NOMO-1 treated with DMSO at 0.1 percent for 48 hours (cell line): ENCODE measurements at regions not wholly inside any gene's neighbourhood (a gene's known extent, or its start where the extent isn't known, plus 50 kb on each side); places are given as distances from the start of the nearest gene placed in this dataset.

ENCODE experiments used
- DNase-seq: peaks from one replicate; lab custom pipeline; 2025; ENCODE audit not compliant: unreplicated experiment; lab: John Stamatoyannopoulos, UW

DNA sequence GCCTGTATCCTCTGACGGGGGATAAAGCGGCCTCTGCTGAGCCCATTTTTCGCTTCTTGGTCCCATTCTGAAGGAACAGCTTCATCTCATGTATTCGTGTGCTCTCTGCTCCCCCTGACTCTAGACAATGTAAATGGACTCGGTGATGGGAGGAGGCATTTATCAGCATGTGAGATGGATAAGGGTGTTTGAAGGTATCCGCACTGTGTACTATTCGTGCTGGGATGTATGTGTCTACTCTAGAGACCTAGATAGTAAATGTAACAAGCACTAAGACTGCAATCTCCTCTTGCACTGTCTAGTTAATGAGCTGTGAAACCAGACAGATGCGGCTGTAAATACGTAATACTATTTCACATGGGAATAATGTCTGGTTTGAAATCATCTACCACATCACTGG lies 134.6 kb upstream of the ARGLU1 start:
- no peak for DNase-seq

DNA sequence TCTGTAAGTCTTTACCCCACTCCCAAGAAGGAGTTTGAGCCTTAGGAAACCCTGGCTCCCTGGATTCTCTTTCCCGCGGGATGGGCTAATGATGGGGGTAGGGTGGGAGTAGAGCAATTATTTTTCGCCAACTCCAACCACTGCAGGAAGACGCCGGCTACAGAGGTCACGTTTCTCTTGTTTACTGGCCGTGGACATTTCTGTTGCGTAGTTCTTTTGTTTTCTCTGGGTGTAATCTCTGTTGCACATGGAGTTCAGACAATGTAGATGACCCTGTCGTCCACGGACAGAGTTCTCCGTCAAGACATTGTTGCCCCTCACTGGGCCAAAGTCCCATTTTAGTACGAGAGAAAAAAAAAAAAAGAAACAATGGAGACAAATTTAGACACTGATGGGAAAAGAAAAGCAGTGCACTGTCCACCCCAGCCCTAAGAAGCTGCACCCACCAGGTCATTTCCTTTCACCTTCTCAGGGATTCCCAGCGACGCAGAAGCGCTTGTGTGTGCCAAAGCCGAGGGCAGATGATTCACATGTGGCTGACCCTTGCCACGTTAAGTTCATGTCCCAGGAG lies 133.9 kb upstream of the ARGLU1 start:
- DNase-seq: no peak

DNA sequence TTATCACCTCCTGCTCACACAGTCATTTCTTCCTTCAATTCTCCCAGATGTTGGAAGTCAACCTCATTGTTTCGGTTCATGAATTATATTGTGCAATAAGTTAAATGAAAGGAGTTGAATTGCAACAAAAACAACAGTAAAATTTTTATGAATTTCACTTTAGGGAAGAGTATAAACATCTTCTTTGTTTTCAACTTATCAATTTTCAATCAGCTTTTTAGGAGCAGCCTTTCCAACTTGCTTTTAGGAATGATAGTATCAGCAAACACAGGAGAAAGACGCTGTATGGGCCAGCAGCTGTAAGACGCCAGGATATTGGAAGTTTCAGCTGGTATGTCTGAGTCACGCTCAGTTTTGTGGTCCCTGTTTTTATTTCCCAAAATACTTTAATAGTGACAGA lies 132.5 kb upstream of the ARGLU1 start:
- no peak for DNase-seq

DNA sequence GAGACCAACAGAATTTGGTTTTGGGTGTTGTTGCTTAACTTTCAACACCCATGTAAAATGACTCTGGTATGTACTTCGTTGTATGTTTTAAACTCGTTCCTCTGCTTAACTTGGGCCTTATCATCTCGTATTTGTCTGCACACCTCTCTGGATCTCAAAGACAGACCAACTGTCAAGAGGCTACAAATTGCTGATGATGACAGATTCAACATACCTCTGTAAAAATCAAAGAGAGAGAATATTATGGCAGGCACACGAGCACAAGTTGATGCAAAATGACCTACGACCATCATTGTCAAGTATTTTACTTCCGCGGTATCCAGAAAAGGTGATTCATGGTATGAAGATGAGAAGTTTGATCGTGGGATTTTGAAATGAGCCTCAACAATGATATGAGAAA lies 132.1 kb upstream of the ARGLU1 start:
- DNase-seq: no peak

DNA sequence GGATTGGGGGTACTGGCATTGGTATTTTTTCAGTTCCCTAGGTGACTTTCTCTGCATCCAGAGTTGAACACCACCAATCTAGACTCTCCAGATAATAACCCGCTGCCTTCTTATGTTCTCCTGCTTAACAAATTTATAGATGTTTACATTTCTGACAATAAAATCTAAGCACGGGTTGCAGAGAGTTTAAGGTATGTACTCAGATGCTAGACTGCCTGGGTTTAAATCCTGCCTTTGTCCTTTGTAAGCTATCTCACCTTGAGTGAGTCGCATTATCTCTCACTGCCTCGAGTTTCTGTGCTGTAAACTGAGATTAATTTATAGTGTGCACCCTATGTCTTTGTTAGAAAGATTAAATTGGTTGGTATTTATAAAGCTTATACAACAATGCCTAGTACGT lies 131.4 kb upstream of the ARGLU1 start:
- DNase-seq: no peak

DNA sequence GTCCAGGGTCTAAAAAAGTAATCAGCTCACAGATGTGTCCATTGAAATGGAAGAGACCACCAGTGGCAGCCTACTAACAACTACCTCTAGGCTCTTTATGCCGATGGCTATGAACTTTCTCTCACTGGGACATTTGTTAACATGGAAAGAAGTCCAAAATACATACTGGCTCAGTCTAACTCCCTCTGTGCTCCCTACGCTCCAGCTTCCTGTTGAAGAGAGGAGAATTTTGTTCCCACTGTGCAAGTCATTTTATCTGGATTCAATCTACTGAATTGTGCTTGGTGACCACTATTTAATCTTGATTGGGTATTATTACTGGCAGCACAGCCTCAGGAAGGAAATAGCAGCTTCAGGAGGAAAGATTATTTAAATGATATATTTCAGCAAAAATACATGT lies 128.8 kb upstream of the ARGLU1 start:
- DNase-seq: no peak

DNA sequence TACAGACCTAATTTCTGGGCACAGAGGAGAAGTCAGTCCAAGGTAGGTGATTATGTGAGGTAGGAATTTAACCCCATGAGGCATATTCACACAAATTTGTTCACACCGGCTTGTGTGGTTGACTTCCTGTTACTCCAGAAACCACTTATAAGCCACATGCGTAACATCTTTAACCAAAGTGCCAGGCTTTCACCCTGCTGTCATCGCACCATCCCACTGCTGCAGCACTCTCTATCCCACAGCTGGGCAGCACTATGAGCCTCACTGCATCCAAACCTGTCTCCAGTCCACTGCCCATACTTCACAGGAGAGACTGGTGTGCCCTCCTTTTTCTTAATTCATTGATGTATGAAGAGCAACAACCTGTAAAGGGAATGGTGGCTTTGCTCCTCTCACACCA lies 128.2 kb upstream of the ARGLU1 start:
- DNase-seq: no peak

DNA sequence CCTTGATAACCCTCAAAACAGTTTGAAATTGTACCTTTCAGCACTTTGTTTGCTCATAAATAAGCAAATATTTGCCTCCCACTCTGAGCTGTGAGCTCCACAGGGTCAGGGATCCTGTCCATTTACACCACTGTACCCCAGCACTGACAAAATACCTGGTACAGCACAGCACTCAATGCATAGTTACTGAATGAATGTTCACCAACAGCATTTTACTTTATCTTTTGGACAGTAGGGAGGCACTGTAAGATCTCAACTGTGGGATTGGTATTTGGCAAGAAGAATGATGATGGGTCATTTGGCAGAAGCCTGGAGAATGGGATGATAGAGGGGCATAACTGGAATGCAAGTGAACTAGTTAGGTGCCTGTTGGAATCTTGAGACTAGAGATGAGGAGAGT lies 127.2 kb upstream of the ARGLU1 start:
- no peak for DNase-seq

DNA sequence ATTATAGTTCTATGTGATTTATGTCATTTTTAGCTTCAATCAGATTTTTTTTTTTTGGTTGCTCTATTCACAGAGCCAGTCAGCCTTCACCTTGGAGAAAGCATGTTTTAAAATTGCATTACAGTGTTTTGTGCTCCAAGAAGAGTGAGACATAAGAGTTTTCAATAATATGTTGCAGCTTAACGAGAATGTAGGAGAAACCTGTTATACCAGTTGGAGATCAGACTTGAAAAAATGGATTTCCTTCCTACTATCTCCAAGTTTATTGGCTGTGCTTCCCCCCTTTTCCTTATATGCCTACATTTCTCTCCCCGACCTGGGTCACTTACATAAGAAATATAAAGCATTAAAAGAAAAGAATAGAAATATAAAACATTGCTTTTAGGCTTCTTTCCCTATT lies 123.9 kb upstream of the ARGLU1 start:
- no peak for DNase-seq

DNA sequence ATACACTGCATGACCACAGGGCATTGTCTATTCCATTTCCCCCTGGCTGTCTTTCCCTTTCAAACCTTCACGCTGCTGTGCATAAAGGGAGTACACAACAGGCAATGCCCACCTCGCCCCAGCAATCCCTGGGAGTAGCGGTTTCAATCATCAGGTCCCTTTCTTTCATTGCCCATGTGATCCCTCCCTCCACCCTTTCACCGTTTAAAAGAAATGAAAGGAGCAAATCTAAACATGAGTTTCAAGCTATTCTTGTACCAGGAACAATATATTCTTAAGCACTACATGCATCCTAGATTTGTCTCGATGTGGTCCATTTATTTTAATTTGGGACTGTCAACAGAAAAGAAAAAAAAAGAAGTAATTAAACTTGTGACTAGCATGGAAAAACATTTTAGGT lies 123.4 kb upstream of the ARGLU1 start:
- DNase-seq: no peak

DNA sequence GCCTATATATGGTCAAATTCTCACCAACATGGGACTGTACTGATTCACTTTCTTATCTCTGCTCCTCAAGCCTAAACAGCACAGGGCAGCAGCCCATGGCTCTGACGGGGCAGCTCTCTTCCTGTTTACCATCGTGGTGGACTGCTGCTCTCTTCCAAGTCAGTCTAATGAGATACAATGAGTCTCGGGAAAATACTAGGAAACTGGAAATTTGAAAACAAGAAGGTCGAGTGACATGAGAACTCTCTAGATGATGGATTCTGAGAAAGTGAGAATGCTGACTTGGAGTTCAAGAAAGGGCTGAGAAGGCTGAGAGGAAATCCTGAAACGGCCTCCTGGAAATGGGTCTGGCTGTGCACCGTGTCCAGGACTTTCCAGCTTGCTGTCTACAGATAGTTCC lies 122.8 kb upstream of the ARGLU1 start:
- no peak for DNase-seq

DNA sequence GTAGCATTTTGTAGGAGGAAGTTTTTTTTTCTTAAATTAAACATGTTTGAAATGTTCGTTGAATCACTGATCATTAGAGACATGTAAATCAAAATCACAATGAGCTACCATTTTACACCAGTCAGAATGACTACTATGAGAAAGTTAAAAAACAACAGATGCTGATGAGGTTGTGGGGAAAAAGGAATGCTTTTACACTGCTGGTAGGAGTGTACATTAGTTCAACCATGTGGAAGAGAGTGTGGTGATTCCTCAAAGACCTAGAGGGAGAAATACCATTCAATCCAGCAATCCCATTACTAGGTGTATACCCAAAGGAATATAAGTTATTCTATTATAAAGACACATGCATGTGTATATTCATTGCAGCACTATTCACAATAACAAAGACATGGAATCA lies 122.0 kb upstream of the ARGLU1 start:
- DNase-seq: no peak

DNA sequence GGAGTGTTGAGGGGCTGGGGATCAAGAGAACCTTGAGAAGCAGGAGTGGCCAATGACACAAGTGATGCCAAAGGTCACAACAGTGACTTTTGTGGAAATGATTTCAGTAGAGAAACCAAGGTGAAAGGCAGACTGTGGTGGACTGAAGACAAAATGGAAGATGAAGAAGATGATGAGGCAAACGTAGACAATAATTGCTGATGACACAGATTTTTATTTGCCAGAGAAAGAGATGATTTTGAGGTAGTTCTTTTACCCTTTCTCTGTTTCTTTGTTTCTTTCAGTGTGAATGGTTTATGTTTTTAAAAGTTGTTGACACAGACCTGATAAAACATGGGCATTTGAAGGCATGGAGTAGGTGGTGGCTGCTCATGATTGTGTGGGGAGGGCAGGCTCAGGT lies 121.0 kb upstream of the ARGLU1 start:
- DNase-seq: no peak

DNA sequence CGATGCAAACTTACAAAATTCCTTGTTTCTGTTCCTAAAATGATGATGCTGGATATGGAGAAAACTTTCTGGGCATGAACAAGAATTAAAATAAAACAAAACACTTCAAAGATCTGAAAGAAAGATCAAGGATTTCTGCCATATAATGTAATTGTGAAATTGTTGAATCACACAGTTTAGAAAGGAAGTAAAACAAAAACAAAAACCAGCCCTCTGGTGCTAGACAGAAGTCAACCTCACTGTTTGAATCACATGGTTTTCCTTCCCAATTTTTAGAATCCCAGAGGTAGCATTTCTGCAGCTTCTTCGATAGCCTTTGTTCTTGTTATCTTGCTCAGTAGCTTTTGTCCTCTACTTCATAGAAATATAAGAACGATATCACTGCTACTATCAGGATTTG lies 118.2 kb upstream of the ARGLU1 start:
- no peak for DNase-seq

DNA sequence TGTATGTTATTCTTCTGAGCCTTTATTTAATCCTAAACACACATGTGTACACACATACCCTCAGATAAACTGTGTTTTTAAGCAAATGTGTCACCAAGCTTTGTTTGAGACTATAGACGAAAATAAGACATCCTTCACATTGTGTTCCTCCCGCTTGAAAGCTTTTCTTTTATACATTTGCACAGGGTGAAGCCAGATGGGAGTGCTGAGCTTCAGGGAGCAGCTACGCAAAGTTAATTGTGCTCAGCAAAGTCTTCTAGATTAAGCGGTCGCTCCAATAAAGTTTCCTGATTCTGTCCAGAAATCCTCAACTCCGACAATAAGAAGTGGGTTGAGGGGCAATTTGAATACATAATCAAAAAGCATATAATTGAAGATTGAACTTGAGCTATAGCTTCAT lies 117.2 kb upstream of the ARGLU1 start:
- DNase-seq: no peak

DNA sequence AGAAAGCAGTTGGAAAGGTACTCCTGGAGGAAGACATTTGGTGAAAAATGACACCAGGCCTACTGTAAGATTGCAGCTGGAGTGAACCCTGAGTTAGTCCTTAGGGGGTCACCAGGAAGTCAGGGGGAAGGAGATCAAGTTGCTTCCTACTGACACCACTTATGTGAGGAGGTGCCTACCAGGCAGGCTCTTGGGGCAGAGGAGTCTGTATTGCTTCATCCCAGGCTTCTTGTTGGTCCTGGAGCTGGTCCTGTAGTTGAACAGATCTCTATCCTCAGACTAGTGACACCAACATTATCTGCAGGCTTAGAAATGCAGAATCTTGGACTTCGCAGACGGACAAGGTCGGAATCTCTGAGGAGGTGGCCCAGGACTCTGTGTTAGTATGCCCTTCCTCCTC lies 116.0 kb upstream of the ARGLU1 start:
- DNase-seq: no peak

DNA sequence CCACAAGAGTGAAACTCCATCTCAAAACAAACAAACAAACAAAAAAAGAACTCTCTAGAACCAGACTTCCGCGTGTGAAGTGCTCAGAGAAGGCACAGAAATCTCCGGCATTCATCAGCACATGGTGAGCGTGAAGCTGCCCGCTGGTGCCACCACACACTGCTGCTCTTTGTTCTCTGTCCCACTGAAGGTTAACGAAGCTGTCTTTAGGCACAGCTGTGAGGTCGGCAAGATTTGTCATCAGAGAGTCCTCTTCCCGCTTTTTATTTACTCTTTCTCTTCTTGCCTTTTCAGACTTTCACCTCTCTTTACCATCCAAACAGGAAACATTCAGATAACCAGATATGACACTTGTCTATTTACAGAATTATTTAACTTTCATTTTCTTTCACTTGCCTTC lies 115.2 kb upstream of the ARGLU1 start:
- no peak for DNase-seq

DNA sequence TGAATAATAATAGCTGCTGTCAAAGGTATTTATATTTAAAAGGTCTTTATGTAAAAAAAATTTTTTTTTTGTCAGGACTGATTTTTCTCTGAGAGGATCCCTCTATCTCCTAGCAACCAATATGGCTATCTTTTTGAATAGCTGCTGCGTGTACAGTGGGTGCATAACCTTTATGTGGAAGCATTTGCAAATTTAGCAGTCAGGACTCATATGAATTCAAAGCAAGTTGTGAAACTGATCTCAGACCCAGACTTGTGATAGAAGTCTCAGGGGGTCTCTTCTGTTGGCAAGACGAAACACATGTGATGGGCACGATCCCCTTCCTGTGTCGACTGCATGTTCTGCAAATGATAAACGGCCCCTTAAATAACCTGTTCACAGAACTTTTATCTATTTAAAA lies 114.1 kb upstream of the ARGLU1 start:
- no peak for DNase-seq

DNA sequence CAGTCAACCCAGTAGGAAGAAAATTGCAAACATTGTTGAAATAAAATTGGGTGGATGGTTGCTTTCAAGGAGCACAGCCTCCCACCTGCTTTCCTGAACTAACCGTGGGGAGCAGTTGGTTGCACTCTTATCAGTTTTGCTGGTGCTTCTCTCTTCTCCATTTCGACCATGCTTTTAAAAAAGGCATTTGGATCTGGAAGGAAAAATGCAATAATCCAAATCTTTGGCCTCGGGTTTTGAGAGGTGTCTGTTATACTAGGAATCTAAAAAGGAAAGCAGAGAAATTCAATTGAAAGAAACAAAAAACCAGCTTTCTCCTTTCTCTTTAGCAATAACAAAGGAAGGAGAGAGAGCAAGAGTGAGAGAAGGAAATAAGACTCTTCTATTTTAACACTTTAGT lies 113.6 kb upstream of the ARGLU1 start:
- no peak for DNase-seq

DNA sequence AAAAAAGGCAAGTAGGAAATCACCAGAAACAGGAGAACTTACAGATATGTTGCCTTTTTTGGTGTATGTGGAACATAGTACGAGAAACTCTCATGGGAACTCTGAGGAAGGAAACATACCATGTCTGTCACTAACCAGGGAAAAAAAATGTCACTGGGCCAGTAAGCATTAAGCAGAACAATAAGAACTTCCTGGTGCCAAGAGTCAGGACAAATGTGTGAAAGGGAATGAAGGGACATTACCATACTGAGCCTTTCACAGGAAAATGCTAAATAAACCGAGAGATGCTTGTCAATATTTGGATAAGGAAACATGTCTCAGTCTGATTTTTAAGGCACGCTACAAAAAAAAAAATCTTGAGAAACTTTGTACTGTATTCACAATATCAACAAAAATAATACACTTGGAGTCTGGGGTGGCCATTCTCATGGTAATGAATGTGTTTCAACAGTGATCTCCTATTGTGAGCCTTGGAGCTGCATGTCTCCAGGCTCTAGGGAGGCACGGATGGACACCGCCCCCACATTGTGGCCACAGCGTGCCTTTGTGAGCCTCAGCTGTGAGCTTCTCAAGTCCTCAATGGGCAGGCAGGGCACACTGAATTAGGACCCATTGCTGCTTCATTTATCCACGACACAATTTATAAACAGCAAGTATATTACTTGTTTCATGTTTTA lies 113.0 kb upstream of the ARGLU1 start:
- DNase-seq: no peak

DNA sequence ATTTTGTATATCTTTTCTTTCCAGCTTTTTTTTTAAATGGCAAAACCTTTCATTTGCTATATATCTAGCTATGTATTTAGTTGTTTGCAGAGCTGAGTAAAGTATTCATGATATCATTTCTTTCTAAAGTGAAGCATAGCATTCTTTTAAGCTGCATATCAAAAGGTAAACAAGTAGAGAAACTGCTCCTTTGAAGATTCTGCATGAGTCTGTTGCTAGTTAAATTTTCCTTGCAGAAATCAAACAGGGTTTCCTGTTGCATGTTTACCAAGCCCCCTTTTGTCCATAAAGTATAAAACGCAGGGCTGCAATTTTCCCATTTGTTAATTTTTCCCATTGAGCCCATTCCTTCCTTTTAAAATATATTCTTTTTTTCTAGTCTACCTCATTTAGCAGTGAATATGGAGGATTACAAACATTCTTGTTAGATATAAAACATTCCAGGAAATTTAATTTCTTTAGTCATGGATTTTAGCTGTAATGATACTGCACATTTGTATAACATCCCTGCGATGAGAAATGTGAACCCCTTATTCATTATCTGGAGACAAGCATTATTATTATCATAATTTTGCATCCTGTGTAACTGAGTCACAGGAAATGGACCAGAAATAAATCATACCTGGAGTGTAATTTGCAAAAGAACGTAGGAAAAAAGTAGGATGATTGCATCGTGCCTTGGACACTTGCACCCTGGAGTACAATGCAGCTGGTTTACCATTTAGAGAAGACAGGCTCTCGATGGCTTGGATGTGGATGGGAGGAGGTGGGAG lies 110.9 kb upstream of the ARGLU1 start:
- no peak for DNase-seq

DNA sequence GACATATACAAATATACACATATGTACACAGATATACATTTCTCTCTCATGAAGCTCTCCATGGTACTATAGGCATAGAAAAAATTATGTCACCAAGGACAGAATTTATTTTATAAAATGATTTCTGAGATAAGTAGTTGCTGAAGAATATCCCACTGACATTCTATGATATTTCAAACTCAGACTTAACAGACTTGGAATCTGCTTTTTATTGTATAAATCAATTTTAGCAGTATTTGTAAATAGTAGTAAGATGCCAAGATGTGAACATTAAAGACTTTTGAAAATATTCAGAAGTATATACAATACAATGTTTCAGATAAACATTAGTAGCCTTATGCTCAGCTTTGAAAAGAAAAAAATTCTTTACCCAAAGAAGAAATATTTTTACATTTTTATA lies 107.4 kb upstream of the ARGLU1 start:
- DNase-seq: no peak
